ENCODE measurements at regions not wholly inside any gene's neighbourhood (a gene's known extent, or its start where the extent isn't known, plus 50 kb on each side); places are given as distances from the start of the nearest gene placed in this dataset.

DNA sequence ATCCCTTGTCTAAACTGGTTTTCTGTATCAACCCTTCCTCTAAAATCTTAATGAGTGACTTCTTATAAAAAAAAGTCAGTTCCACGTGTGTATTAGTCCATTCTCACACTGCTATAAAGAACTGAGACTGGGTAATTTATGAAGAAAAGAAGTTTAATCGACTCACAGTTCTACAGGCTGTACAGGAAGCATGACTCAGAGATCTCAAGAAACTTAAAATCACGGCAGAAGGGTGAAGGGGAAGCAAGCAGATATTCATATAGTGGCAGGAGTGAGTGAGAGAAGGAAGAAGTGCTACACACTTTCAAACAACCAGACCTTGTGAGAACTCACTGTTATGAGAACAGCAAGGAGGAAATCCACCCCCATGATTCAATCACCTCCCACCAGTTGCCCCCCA, 307.8 kb upstream of the ARRDC3 start:
- H3K4me3 ChIP-seq (ENCODE audit: low read depth, low read length) = no peak overlapping the region
- TF ChIP-seq, protein P1, sequence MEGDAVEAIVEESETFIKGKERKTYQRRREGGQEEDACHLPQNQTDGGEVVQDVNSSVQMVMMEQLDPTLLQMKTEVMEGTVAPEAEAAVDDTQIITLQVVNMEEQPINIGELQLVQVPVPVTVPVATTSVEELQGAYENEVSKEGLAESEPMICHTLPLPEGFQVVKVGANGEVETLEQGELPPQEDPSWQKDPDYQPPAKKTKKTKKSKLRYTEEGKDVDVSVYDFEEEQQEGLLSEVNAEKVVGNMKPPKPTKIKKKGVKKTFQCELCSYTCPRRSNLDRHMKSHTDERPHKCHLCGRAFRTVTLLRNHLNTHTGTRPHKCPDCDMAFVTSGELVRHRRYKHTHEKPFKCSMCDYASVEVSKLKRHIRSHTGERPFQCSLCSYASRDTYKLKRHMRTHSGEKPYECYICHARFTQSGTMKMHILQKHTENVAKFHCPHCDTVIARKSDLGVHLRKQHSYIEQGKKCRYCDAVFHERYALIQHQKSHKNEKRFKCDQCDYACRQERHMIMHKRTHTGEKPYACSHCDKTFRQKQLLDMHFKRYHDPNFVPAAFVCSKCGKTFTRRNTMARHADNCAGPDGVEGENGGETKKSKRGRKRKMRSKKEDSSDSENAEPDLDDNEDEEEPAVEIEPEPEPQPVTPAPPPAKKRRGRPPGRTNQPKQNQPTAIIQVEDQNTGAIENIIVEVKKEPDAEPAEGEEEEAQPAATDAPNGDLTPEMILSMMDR (IDR thresholded peaks at IDR 0.05; ENCODE audit: low read depth, low read length, missing control alignments) = no peak
- in situ Hi-C loops (cut with HindIII; ENCODE audit: low sequenced_read_pairs) = loop anchor here (5.0 kb wide), 1 partner anchor 39 kb away; no protein-coding TSS in a partner anchor
- DNase-seq (ENCODE audit: low read depth) = no peak

DNA sequence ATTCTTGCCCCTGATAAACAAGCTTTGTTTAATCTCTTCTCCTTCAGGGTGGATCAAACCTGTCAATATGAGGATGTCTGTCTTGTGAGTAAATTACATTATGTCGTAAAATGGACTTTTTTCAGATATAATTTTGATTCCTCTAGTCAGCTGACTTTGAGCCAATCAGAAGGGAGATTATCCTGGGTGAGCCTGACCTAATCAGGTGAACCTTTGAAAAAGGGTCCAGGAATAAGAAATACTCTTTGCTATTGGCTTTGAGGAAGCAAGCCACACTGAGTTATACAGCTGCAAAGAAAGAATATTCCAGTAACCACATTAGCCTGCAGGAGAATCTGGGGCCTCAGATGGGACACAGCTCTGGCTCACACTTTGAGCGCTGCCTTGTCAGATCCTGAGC, 304.3 kb upstream of the ARRDC3 start:
- DNase-seq (ENCODE audit: low read depth) = no peak
- no peak overlapping the region for H3K4me3 ChIP-seq (ENCODE audit: low read depth, low read length)
- TF ChIP-seq, protein P1 (IDR thresholded peaks at IDR 0.05; ENCODE audit: low read depth, low read length, missing control alignments) = no peak
- in situ Hi-C loops (cut with HindIII; ENCODE audit: low sequenced_read_pairs) = no loop called here

DNA sequence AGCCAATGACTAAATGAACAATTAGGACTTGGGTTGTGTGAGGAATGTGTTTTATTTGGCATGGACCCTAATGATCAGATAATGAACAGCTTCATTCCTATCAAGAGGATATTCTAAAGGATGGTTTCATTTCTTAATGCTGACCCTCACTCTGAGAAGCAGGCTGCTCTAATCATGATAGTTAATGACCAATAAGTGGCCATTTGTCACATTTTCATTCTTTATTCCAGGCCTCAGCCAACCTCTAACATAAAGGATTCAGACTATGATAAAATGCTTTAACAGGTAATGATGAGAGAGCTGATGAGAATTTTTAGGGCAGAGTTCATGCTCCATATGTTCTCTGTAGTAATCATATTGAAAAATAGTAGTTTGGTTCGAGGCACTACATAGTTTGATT, 301.5 kb upstream of the ARRDC3 start:
- no peak for DNase-seq (ENCODE audit: low read depth)
- TF ChIP-seq, protein P1 (IDR thresholded peaks at IDR 0.05; ENCODE audit: low read depth, low read length, missing control alignments) = no peak
- H3K4me3 ChIP-seq (ENCODE audit: low read depth, low read length) = no peak overlapping the region
- in situ Hi-C loops (cut with HindIII; ENCODE audit: low sequenced_read_pairs) = no loop called here

DNA sequence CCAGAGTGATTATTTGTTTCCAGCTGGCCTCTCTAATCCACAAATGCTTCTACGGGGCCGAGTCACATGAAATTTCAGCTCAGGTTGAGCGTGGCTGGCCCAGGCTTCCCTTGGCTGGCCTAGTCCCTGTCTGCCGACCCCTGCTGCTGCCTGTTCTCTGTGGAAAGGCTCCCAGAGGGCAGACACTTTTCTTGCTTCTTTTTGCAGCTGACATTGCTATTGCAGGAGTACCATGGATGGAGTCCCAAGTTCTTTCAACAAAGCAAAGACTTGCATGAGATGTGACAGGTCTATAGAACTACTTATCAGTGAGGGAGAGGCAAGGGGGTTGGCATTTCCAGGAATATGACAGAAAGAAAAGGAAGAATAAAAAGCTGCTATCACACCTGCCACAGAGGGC, 287.4 kb upstream of the ARRDC3 start:
- TF ChIP-seq, protein P1 (IDR thresholded peaks at IDR 0.05; ENCODE audit: low read depth, low read length, missing control alignments) = no peak
- DNase-seq (ENCODE audit: low read depth) = no peak
- in situ Hi-C loops (cut with HindIII; ENCODE audit: low sequenced_read_pairs) = loop anchor here (5.0 kb wide), 1 partner anchor 83 kb away; no protein-coding TSS in a partner anchor

DNA sequence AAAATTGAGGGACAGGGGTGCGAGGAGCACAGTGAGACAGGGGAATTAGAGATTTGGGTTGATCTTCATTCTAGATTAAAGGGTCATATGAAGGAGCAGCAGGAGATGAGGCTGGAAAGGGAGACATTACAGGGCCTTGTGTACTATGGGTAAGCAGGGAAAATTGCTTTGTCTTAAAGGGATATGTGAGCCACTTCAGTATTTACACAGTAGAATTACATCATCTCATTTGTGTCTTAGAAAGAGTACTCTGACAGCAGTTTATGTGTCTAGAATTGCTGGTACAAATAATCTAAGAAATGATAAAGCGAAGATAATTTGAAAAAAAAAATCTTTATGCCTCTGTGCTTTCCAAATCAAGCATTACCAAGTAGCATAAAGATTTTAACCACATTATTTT, 287.0 kb upstream of the ARRDC3 start:
- TF ChIP-seq, protein P1 (IDR thresholded peaks at IDR 0.05; ENCODE audit: low read depth, low read length, missing control alignments) = no peak
- in situ Hi-C loops (cut with HindIII; ENCODE audit: low sequenced_read_pairs) = loop anchor here (5.0 kb wide), 1 partner anchor 83 kb away; no protein-coding TSS in a partner anchor
- DNase-seq (ENCODE audit: low read depth) = no peak
- H3K4me3 ChIP-seq (ENCODE audit: low read depth, low read length) = no peak overlapping the region

More for the DNA sequence above, 287.4 kb upstream of the ARRDC3 start:
- no peak overlapping the region for H3K4me3 ChIP-seq (ENCODE audit: low read depth, low read length)

DNA sequence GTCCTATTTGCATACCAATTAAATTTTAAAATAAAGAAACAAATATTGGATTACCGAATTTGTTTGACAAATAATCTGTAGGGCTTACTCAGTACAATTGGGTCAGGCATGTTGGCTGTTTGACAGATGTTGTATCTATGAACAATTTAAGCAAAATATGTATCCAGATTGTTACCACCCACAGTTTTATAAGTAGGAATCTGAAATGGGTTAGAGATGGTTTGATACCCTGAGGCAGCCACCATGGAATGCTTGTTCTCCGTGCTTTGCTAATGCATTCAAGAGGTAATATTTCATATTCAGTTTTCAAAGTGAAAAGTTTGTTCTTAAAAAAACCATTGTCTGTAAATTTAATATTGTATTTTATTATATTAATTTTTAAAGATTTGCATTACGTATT, 285.1 kb upstream of the ARRDC3 start:
- H3K4me3 ChIP-seq (ENCODE audit: low read depth, low read length) = no peak overlapping the region
- in situ Hi-C loops (cut with HindIII; ENCODE audit: low sequenced_read_pairs) = no loop called here
- DNase-seq (ENCODE audit: low read depth) = no peak
- TF ChIP-seq, protein P1 (IDR thresholded peaks at IDR 0.05; ENCODE audit: low read depth, low read length, missing control alignments) = no peak

Measured in astrocyte of the cerebellum (primary cell).